Caco-2 (cell line): ENCODE measurements at regions not wholly inside any gene's neighbourhood (a gene's known extent, or its start where the extent isn't known, plus 50 kb on each side); places are given as distances from the start of the nearest gene placed in this dataset.

Experiments
- BruUV-seq: library from RNA; stranded (reverse); fragments of 400-500 nt; replicated peaks from 2 replicates; lab custom pipeline; 2021; lab: Mats Ljungman, UMichigan
- CTCF ChIA-PET: fragments of 300-600 bp; sonication (Branson Sonifier 250); formaldehyde crosslinking; loops from one replicate; lab custom pipeline; 2022; ENCODE audit warnings: antibody characterized with exemption; lab: Charles Lee
- POLR2A ChIA-PET: fragments of 300-600 bp; sonication (Branson Sonifier 250); formaldehyde crosslinking; loops from one replicate; lab custom pipeline; 2022; ENCODE audit warnings: antibody characterized with exemption; lab: Charles Lee
- DNase-seq, 2 experiments: peaks; one replicate each; pipeline versions ENCODE4 v3.0.0 to v3.0.0-alpha.2; 2020 to 2022
- H3K27me3 ChIP-seq: replicated peaks from 2 replicates; pipeline ENCODE4 v1.6.0; 2011; ENCODE audit warnings: low read length; ENCODE audit not compliant: control insufficient read depth, insufficient read depth
- H3K36me3 ChIP-seq: 2 replicates; pipeline ENCODE4 v1.5.1; 2011; ENCODE audit warnings: low read length; ENCODE audit not compliant: control insufficient read depth, insufficient read depth
- H3K4me1 ChIP-seq: fragments of 250-450 bp; sonication (Bioruptor Pico); 2 replicates; pipeline ENCODE4 v1.5.1; 2020; ENCODE audit warnings: mild to moderate bottlenecking
- H3K4me3 ChIP-seq: 2 replicates; pipeline ENCODE4 v1.5.1; 2011; ENCODE audit warnings: low read depth, mild to moderate bottlenecking, control low read depth, low read length
- H3K9me3 ChIP-seq: fragments of 250-450 bp; sonication (Bioruptor Pico); 2 replicates; pipeline ENCODE4 v1.5.1; 2020; ENCODE audit warnings: mild to moderate bottlenecking, moderate library complexity
- H3K27ac Mint-ChIP-seq: one replicate; pipeline ENCODE4 v1.8.0; 2022; ENCODE audit warnings: mixed read lengths; ENCODE audit not compliant: unreplicated experiment
- H3K27me3 Mint-ChIP-seq: one replicate; pipeline ENCODE4 v1.8.0; 2022; ENCODE audit warnings: mixed read lengths; ENCODE audit not compliant: insufficient read depth, unreplicated experiment
- H3K36me3 Mint-ChIP-seq: one replicate; pipeline ENCODE4 v1.8.0; 2022; ENCODE audit warnings: mild to moderate bottlenecking, mixed read lengths; ENCODE audit not compliant: insufficient read depth, unreplicated experiment
- H3K4me1 Mint-ChIP-seq: one replicate; pipeline ENCODE4 v1.8.0; 2022; ENCODE audit warnings: low read depth, mixed read lengths; ENCODE audit not compliant: unreplicated experiment
- H3K4me3 Mint-ChIP-seq: one replicate; pipeline ENCODE4 v1.8.0; 2022; ENCODE audit warnings: mild to moderate bottlenecking, moderate library complexity, mixed read lengths; ENCODE audit not compliant: unreplicated experiment
- H3K9me3 Mint-ChIP-seq: one replicate; pipeline ENCODE4 v1.8.0; 2022; ENCODE audit warnings: mixed read lengths; ENCODE audit not compliant: unreplicated experiment
- CTCF ChIP-seq, 2 experiments: fragments of 200-600 bp in 1 of 2; IDR thresholded peaks; 1 replicate in 1 of 2; 2 replicates in 1 of 2; pipeline versions ENCODE4 v1.5.1 to v1.8.0; 2011 to 2022; ENCODE audit warnings: antibody characterized with exemption in 1 of 2, control low read depth in 1 of 2, inconsistent platforms in 1 of 2, low read depth in 1 of 2, low read length in 1 of 2, mild to moderate bottlenecking in 1 of 2, moderate library complexity in 1 of 2; ENCODE audit not compliant: insufficient read depth in 1 of 2, severe bottlenecking in 1 of 2, unreplicated experiment in 1 of 2
- intact Hi-C: fragments of 100-400 bp; cut with micrococcal nuclease; formaldehyde crosslinking; loops from one replicate; pipeline ENCODE4 v1.10.0; 2022; ENCODE audit not compliant: unreplicated experiment

- Mint-ChIP-seq H3K4me1 (no peaks in the 10 kb centered on the region), H3K36me3 (no peaks in the 10 kb centered on the region), H3K27ac (no peak overlapping the region), H3K27me3 (no peaks in the 10 kb centered on the region), H3K9me3 (no peaks in the 10 kb centered on the region), H3K4me3 (no peak overlapping the region)
- intact Hi-C loops: no loop called here
- Histone ChIP-seq H3K36me3 (no peaks in the 10 kb centered on the region), H3K27me3 (no peaks in the 10 kb centered on the region), H3K9me3 (no peaks in the 10 kb centered on the region), H3K4me3 (no peak overlapping the region), H3K4me1 (no peaks in the 10 kb centered on the region)
- ChIA-PET CTCF (no interaction called here), POLR2A (no interaction called here)
- no peak for TF ChIP-seq CTCF (IDR thresholded peaks at IDR 0.05; ENCODE audit: insufficient read depth in 1 of 2, low read depth in 1 of 2, low read length in 1 of 2, severe bottlenecking in 1 of 2, unreplicated experiment in 1 of 2)
- no TSS peak for BruUV-seq
- no peak for DNase-seq
Observed at GRCh38 chr2:13019781-13020180, 303.0 kb downstream of the TRIB2 start.

GRCh38 chr2:13020469-13020868 is 303.7 kb downstream of the TRIB2 start:
- POLR2A ChIA-PET: no interaction called here
- TF ChIP-seq CTCF (IDR thresholded peaks at IDR 0.05; ENCODE audit: insufficient read depth in 1 of 2, low read depth in 1 of 2, low read length in 1 of 2, severe bottlenecking in 1 of 2, unreplicated experiment in 1 of 2): no peak
- no peak for DNase-seq
- H3K36me3 Mint-ChIP-seq: no peaks in the 10 kb centered on the region
- Histone ChIP-seq H3K36me3 (no peaks in the 10 kb centered on the region), H3K27me3 (no peaks in the 10 kb centered on the region), H3K4me1 (no peaks in the 10 kb centered on the region), H3K9me3 (no peaks in the 10 kb centered on the region), H3K4me3 (no peak overlapping the region)
- H3K4me3 Mint-ChIP-seq: no peak overlapping the region
- no peaks in the 10 kb centered on the region for H3K9me3 Mint-ChIP-seq
- H3K27ac Mint-ChIP-seq: no peak overlapping the region
- CTCF ChIA-PET: no interaction called here
- no peaks in the 10 kb centered on the region for H3K27me3 Mint-ChIP-seq
- intact Hi-C loops: no loop called here
- no peaks in the 10 kb centered on the region for H3K4me1 Mint-ChIP-seq
- no TSS peak for BruUV-seq

- Histone ChIP-seq H3K4me1 (no peaks in the 10 kb centered on the region), H3K4me3 (no peak overlapping the region), H3K36me3 (no peaks in the 10 kb centered on the region), H3K27me3 (no peaks in the 10 kb centered on the region), H3K9me3 (no peaks in the 10 kb centered on the region)
- no peak for DNase-seq
- POLR2A ChIA-PET: no interaction called here
- TF ChIP-seq CTCF (IDR thresholded peaks at IDR 0.05; ENCODE audit: insufficient read depth in 1 of 2, low read depth in 1 of 2, low read length in 1 of 2, severe bottlenecking in 1 of 2, unreplicated experiment in 1 of 2): no peak
- H3K4me1 Mint-ChIP-seq: no peaks in the 10 kb centered on the region
- H3K4me3 Mint-ChIP-seq: no peak overlapping the region
- no peaks in the 10 kb centered on the region for H3K36me3 Mint-ChIP-seq
- CTCF ChIA-PET: no interaction called here
- no TSS peak for BruUV-seq
- intact Hi-C loops: no loop called here
- H3K27ac Mint-ChIP-seq: no peak overlapping the region
- H3K9me3 Mint-ChIP-seq: no peaks in the 10 kb centered on the region
- H3K27me3 Mint-ChIP-seq: no peaks in the 10 kb centered on the region
Observed at GRCh38 chr2:13021470-13021957, 304.8 kb downstream of the TRIB2 start.
